CD14-positive monocyte (primary cell): ENCODE measurements at regions not wholly inside any gene's neighbourhood (a gene's known extent, or its start where the extent isn't known, plus 50 kb on each side); places are given as distances from the start of the nearest gene placed in this dataset.

Source experiments
- DNase-seq, 3 donors: peaks; one replicate each; pipeline ENCODE4 v3.0.0-alpha.2; 2011 to 2022
- H2AFZ ChIP-seq: 2 replicates; pipeline ENCODE4 v1.6.0; 2012; ENCODE audit warnings: mild to moderate bottlenecking, low read depth, low read length, inconsistent platforms; ENCODE audit not compliant: insufficient read depth, poor library complexity, severe bottlenecking
- H3K27ac ChIP-seq, 2 donors: 1 replicate in 1 of 2; 2 replicates in 1 of 2; pipeline ENCODE4 v1.5.1; 2012 to 2013; ENCODE audit warnings: low read length in 2 of 2, control low read depth in 1 of 2, inconsistent platforms in 1 of 2, low read depth in 1 of 2, mild to moderate bottlenecking in 1 of 2
- H3K27me3 ChIP-seq, 2 donors: one replicate each; pipeline versions ENCODE4 v1.6.0 to v1.6.1; 2011 to 2013; ENCODE audit warnings: low read length in 2 of 2; ENCODE audit not compliant: control insufficient read depth in 2 of 2, insufficient read depth in 2 of 2
- H3K36me3 ChIP-seq, 2 donors: replicated peaks in 1 of 2; 1 replicate in 1 of 2; 2 replicates in 1 of 2; pipeline versions ENCODE4 v1.5.1 to v1.6.1; 2012 to 2013; ENCODE audit warnings: low read length in 2 of 2, control low read depth in 1 of 2, inconsistent platforms in 1 of 2, mild to moderate bottlenecking in 1 of 2; ENCODE audit not compliant: insufficient read depth in 2 of 2, control insufficient read depth in 1 of 2
- H3K4me1 ChIP-seq, 2 donors: 1 replicate in 1 of 2; 2 replicates in 1 of 2; pipeline versions ENCODE4 v1.5.1 to v1.6.1; 2012 to 2013; ENCODE audit warnings: low read length in 2 of 2, control low read depth in 1 of 2, inconsistent platforms in 1 of 2, mild to moderate bottlenecking in 1 of 2, moderate library complexity in 1 of 2; ENCODE audit not compliant: insufficient read depth in 2 of 2, control insufficient read depth in 1 of 2
- H3K4me2 ChIP-seq: replicated peaks from 2 replicates; pipeline ENCODE3; 2012; ENCODE audit warnings: low read length, moderate library complexity, mild to moderate bottlenecking; ENCODE audit not compliant: poor library complexity, severe bottlenecking; ENCODE audit errors: extremely low read depth
- H3K4me3 ChIP-seq, 3 experiments: fragments of 200-600 bp in 1 of 3; sonication (generic) in 1 of 3; replicated peaks in 1 of 3; 1 replicate in 2 of 3; 2 replicates in 1 of 3; pipeline ENCODE4 v1.5.1; 2011 to 2013; ENCODE audit warnings: low read length in 3 of 3, mild to moderate bottlenecking in 3 of 3, control low read depth in 2 of 3, low read depth in 2 of 3, inconsistent platforms in 1 of 3, moderate library complexity in 1 of 3
- H3K79me2 ChIP-seq: 2 replicates; pipeline ENCODE4 v1.6.0; 2012; ENCODE audit warnings: mild to moderate bottlenecking, control low read depth, inconsistent platforms, low read length, moderate library complexity; ENCODE audit not compliant: insufficient read depth
- H3K9ac ChIP-seq: 2 replicates; pipeline ENCODE4 v1.6.0; 2017; ENCODE audit warnings: low read length, mild to moderate bottlenecking; ENCODE audit not compliant: insufficient read depth, poor library complexity, severe bottlenecking
- H3K9me3 ChIP-seq, 2 donors: replicated peaks in 1 of 2; 1 replicate in 1 of 2; 2 replicates in 1 of 2; pipeline versions ENCODE4 v1.5.1 to v1.6.1; 2012 to 2013; ENCODE audit warnings: low read length in 2 of 2, control low read depth in 1 of 2; ENCODE audit not compliant: control insufficient read depth in 1 of 2, insufficient read depth in 1 of 2
- H4K20me1 ChIP-seq: 2 replicates; pipeline ENCODE4 v1.6.0; 2012; ENCODE audit warnings: mild to moderate bottlenecking, low read length, control low read depth, moderate library complexity; ENCODE audit not compliant: insufficient read depth
- H3K27ac Mint-ChIP-seq, 7 donors: one replicate each; pipeline ENCODE4 v1.8.0; 2020; ENCODE audit warnings: mild to moderate bottlenecking in 7 of 7, mixed read lengths in 7 of 7, moderate library complexity in 6 of 7, inconsistent platforms in 2 of 7
- H3K27me3 Mint-ChIP-seq, 3 donors: one replicate each; pipeline ENCODE4 v1.8.0; 2021 to 2022; ENCODE audit warnings: low read depth in 3 of 3, mild to moderate bottlenecking in 3 of 3, mixed read lengths in 3 of 3, moderate library complexity in 3 of 3, inconsistent platforms in 1 of 3
- H3K36me3 Mint-ChIP-seq, 2 donors: one replicate each; pipeline ENCODE4 v1.8.0; 2020; ENCODE audit warnings: mixed read lengths in 2 of 2, inconsistent platforms in 1 of 2, mild to moderate bottlenecking in 1 of 2
- H3K4me1 Mint-ChIP-seq: one replicate; pipeline ENCODE4 v1.8.0; 2020; ENCODE audit warnings: mild to moderate bottlenecking, mixed read lengths
- H3K4me3 Mint-ChIP-seq, 2 donors: one replicate each; pipeline ENCODE4 v1.8.0; 2020; ENCODE audit warnings: mild to moderate bottlenecking in 2 of 2, mixed read lengths in 2 of 2, moderate library complexity in 1 of 2
- H3K9me3 Mint-ChIP-seq, 7 donors: one replicate each; pipeline ENCODE4 v1.8.0; 2020 to 2022; ENCODE audit warnings: mixed read lengths in 7 of 7, mild to moderate bottlenecking in 6 of 7, moderate library complexity in 6 of 7, inconsistent platforms in 2 of 7
- WGBS: methylation state at CpG from one replicate; pipeline ENCODE4 v1.1.5; 2013; ENCODE audit warnings: missing lambda C conversion rate; ENCODE audit not compliant: insufficient coverage; 5-methylcytosine and 5-hydroxymethylcytosine counted together
- intact Hi-C, 2 donors: fragments of 100-400 bp; cut with micrococcal nuclease; formaldehyde crosslinking; loops; one replicate each; pipeline versions ENCODE4 v1.15.0 to v1.15.1; 2023
- TF ChIP-seq, protein P1 (sequence below): fragments of 200-600 bp; IDR thresholded peaks from one replicate; pipeline ENCODE4 v1.8.0; 2022; ENCODE audit warnings: antibody characterized with exemption, mild to moderate bottlenecking

DNA sequence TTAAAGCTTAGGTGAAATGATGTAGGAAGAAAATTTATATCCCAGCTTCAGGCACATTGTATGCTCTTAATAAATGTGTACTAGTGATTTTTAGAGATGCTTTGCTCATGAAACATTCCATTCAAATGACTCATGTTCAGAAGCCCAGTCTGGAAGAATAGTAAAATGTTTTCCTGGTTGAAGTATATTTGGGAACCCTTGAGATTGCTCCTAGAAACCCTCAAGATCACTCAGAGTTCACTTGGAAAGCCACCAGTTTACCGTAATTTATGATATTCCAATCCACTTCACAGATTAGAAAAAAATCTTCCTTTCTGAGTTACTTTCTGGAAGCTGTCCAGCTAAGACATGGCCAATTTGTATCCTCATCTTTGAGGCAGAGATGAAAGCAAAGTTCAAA is 186.4 kb downstream of the SYT10 start:
- no peaks in the 10 kb centered on the region for H3K27me3 Mint-ChIP-seq
- intact Hi-C loops: no loop called here
- no CpG with 5 or more reads among the region's 1 CpG for whole genome bisulfite sequencing
- Histone ChIP-seq H2AFZ (no peak overlapping the region), H3K9me3 (peaks cover 0 to 10% of the 10 kb centered on the region in 2 donors), H3K4me3 (no peak overlapping the region), H3K79me2 (no peaks in the 10 kb centered on the region), H3K27me3 (no peaks in the 10 kb centered on the region), H4K20me1 (no peaks in the 10 kb centered on the region), H3K27ac (no peak overlapping the region), H3K36me3 (no peaks in the 10 kb centered on the region), H3K4me1 (no peaks in the 10 kb centered on the region), H3K4me2 (no peak overlapping the region), H3K9ac (no peak overlapping the region)
- TF ChIP-seq, protein P1, sequence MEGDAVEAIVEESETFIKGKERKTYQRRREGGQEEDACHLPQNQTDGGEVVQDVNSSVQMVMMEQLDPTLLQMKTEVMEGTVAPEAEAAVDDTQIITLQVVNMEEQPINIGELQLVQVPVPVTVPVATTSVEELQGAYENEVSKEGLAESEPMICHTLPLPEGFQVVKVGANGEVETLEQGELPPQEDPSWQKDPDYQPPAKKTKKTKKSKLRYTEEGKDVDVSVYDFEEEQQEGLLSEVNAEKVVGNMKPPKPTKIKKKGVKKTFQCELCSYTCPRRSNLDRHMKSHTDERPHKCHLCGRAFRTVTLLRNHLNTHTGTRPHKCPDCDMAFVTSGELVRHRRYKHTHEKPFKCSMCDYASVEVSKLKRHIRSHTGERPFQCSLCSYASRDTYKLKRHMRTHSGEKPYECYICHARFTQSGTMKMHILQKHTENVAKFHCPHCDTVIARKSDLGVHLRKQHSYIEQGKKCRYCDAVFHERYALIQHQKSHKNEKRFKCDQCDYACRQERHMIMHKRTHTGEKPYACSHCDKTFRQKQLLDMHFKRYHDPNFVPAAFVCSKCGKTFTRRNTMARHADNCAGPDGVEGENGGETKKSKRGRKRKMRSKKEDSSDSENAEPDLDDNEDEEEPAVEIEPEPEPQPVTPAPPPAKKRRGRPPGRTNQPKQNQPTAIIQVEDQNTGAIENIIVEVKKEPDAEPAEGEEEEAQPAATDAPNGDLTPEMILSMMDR: no peak
- no peak overlapping the region for H3K4me3 Mint-ChIP-seq
- DNase-seq: no peak
- H3K36me3 Mint-ChIP-seq: no peaks in the 10 kb centered on the region
- H3K9me3 Mint-ChIP-seq: peaks cover 0 to 12% (median 6%) of the 10 kb centered on the region in 7 donors
- H3K4me1 Mint-ChIP-seq: no peaks in the 10 kb centered on the region
- H3K27ac Mint-ChIP-seq: no peak overlapping the region

DNA sequence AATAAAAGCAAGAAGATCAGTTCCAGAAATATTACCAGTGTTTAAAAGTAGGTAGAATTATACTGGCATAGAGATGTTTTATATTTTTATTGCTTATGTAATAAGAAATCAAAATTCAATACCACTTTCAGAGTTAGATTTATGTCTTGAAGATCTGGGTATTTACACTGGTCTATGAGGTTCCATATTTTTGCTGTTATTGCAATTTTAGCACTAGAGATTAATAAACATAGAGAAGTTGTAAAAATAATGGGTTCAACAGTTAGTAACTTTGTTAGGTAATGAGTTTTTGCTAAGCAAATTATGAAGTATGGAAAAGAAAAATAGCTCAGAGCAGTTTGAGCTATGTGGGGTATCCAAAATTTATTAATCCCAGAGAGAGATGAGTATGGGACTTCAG is 188.1 kb downstream of the SYT10 start:
- Histone ChIP-seq H3K4me3 (no peak overlapping the region), H3K4me1 (no peaks in the 10 kb centered on the region), H3K79me2 (no peaks in the 10 kb centered on the region), H4K20me1 (no peaks in the 10 kb centered on the region), H3K27me3 (no peaks in the 10 kb centered on the region), H3K9me3 (peaks cover 0 to 10% of the 10 kb centered on the region in 2 donors), H3K4me2 (no peak overlapping the region), H3K27ac (no peak overlapping the region), H3K9ac (no peak overlapping the region), H2AFZ (no peak overlapping the region), H3K36me3 (no peaks in the 10 kb centered on the region)
- DNase-seq: no peak
- no peaks in the 10 kb centered on the region for H3K27me3 Mint-ChIP-seq
- H3K4me3 Mint-ChIP-seq: no peak overlapping the region
- intact Hi-C loops: no loop called here
- no peak overlapping the region for H3K27ac Mint-ChIP-seq
- TF ChIP-seq, protein P1: no peak
- no peaks in the 10 kb centered on the region for H3K36me3 Mint-ChIP-seq
- no peaks in the 10 kb centered on the region for H3K4me1 Mint-ChIP-seq
- peaks cover 0 to 11% (median 6%) of the 10 kb centered on the region in 7 donors for H3K9me3 Mint-ChIP-seq
